Mesendoderm (in vitro differentiated cells): ENCODE measurements at regions not wholly inside any gene's neighbourhood (a gene's known extent, or its start where the extent isn't known, plus 50 kb on each side); places are given as distances from the start of the nearest gene placed in this dataset.
A peak's percentile ranks its signal among the peaks of the same experiment; 100 is the strongest.

Source experiments
- DNase-seq: peaks from one replicate; pipeline ENCODE4 v3.0.0; 2013
- H2AK5ac ChIP-seq: 2 replicates; pipeline ENCODE4 v1.6.1; 2013; ENCODE audit warnings: low read length, inconsistent platforms
- H2BK120ac ChIP-seq: 2 replicates; pipeline ENCODE4 v1.6.1; 2013; ENCODE audit warnings: low read depth, mild to moderate bottlenecking, low read length, moderate library complexity, mixed read lengths
- H2BK15ac ChIP-seq: replicated peaks from 2 replicates; pipeline ENCODE4 v1.6.1; 2013; ENCODE audit warnings: low read depth, mild to moderate bottlenecking, moderate library complexity
- H2BK5ac ChIP-seq: 2 replicates; pipeline ENCODE4 v1.6.1; 2013; ENCODE audit warnings: low read length, inconsistent platforms
- H3K18ac ChIP-seq: 2 replicates; pipeline ENCODE4 v1.6.1; 2013; ENCODE audit warnings: mild to moderate bottlenecking, low read length, mixed read lengths
- H3K23ac ChIP-seq: one replicate; pipeline ENCODE4 v1.6.1; 2013; ENCODE audit warnings: low read length
- H3K27ac ChIP-seq: 2 replicates; pipeline ENCODE4 v1.5.1; 2013; ENCODE audit warnings: low read depth, mild to moderate bottlenecking, inconsistent platforms, low read length, moderate library complexity
- H3K27me3 ChIP-seq: 2 replicates; pipeline ENCODE4 v1.6.1; 2013; ENCODE audit warnings: low read length, control low read depth, mild to moderate bottlenecking, inconsistent platforms; ENCODE audit not compliant: insufficient read depth, poor library complexity
- H3K36me3 ChIP-seq: 2 replicates; pipeline ENCODE4 v1.6.1; 2013; ENCODE audit warnings: low read length, inconsistent platforms; ENCODE audit not compliant: control insufficient read depth, insufficient read depth
- H3K4ac ChIP-seq: one replicate; pipeline ENCODE4 v1.6.1; 2013; ENCODE audit warnings: low read depth, mild to moderate bottlenecking, low read length, moderate library complexity
- H3K4me1 ChIP-seq: 2 replicates; pipeline ENCODE4 v1.6.1; 2013; ENCODE audit warnings: low read depth, low read length, inconsistent platforms; ENCODE audit not compliant: control insufficient read depth
- H3K4me2 ChIP-seq: 2 replicates; pipeline ENCODE4 v1.6.1; 2013; ENCODE audit warnings: low read length
- H3K4me3 ChIP-seq: 2 replicates; pipeline ENCODE4 v1.5.1; 2013; ENCODE audit warnings: mild to moderate bottlenecking, low read length
- H3K56ac ChIP-seq: one replicate; pipeline ENCODE4 v1.6.1; 2013; ENCODE audit warnings: low read length
- H3K79me1 ChIP-seq: 2 replicates; pipeline ENCODE4 v1.6.1; 2013; ENCODE audit warnings: low read length, inconsistent platforms
- H3K79me2 ChIP-seq: 2 replicates; pipeline ENCODE4 v1.6.1; 2013; ENCODE audit warnings: mild to moderate bottlenecking, low read length; ENCODE audit not compliant: control insufficient read depth, insufficient read depth
- H3K9ac ChIP-seq: 2 replicates; pipeline ENCODE4 v1.6.1; 2013; ENCODE audit warnings: low read length, inconsistent platforms
- H4K5ac ChIP-seq: one replicate; pipeline ENCODE4 v1.6.1; 2013; ENCODE audit warnings: low read length
- H4K8ac ChIP-seq: one replicate; pipeline ENCODE4 v1.6.1; 2013; ENCODE audit warnings: low read depth, mild to moderate bottlenecking, control low read depth, low read length, moderate library complexity
- WGBS: extraction: QIAGEN DNeasy Blood & Tissue Kit; methylation state at CpG from one replicate; pipeline ENCODE4 v1.1.7; 2013; ENCODE audit warnings: low lambda C conversion rate, missing lambda C conversion rate; ENCODE audit not compliant: insufficient coverage; ENCODE audit errors: extremely low coverage; 5-methylcytosine and 5-hydroxymethylcytosine counted together

DNA sequence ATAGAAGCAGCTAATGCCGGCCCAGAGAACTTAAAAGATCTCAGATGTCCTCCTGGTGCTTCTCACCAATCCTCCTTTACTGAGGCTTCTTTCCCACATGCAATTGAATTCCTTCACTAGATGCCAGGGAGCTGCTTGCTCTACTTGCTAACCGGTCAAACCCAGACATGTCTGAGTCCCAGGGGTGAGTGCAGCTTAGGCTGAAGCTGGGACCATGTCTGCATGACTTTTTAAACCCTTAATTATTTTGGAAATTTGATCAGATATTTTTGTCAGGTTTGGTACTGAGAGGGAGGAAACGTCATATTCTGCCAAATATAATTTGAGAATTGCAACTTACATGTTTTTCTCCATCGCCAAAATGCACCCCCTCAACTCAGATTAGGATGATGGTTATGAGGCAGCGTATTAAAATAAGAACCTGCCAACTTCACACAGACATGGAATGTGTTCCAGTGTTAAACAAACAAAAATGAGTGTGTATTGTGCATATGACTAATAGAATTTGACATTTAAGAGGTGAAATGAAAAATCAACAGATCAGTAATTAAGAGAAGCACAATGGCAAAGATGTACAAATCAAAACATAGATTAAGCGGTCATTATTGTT lies 529.5 kb downstream of the ETS1 start:
- H2BK5ac ChIP-seq, result no peak overlapping the region
- H3K9ac ChIP-seq, result no peak overlapping the region
- no peaks in the 10 kb centered on the region for H3K36me3 ChIP-seq
- H3K56ac ChIP-seq, result no peak overlapping the region
- H2BK120ac ChIP-seq, result no peak overlapping the region
- H3K79me1 ChIP-seq, result no peaks in the 10 kb centered on the region
- no peak overlapping the region for H3K23ac ChIP-seq
- no peak overlapping the region for H3K4ac ChIP-seq
- H3K4me1 ChIP-seq, result no peaks in the 10 kb centered on the region
- no peaks in the 10 kb centered on the region for H3K27me3 ChIP-seq
- no peak for DNase-seq
- H4K5ac ChIP-seq, result no peak overlapping the region
- no CpG with 5 or more reads among the region's 6 CpGs for WGBS
- no peak overlapping the region for H3K27ac ChIP-seq
- H4K8ac ChIP-seq, result no peak overlapping the region
- no peaks in the 10 kb centered on the region for H3K79me2 ChIP-seq
- no peak overlapping the region for H2AK5ac ChIP-seq
- H3K4me2 ChIP-seq, result no peak overlapping the region
- no peak overlapping the region for H3K4me3 ChIP-seq
- no peak overlapping the region for H2BK15ac ChIP-seq
- no peak overlapping the region for H3K18ac ChIP-seq

DNA sequence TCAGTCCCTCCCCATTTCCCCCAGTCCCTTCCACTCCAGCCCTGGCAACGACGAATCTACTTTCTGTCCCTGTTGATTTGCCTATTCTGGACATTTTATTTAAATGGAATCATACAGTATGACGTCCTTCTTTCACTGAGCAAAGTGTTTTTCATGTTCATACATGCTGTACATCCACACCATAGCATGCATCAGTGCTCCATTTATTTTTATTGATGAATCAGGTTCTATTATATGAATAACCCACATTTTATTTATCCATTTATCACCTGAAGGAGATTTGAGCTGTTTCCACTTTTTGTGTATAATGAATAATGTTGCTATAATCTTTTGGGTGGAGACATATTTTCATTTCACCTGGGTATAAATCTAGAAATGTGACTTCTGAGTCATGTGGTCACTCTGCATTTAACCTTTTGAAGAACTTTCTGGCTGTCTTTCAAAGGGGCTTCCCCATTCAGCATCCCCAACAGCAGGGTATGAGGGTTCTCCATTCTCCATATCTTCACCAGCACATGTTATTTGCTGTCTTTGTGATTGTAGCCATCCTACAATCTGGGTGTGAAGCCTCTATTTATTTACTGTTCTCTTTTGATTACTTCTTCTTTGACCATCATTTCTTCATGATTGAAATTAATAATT lies 531.7 kb downstream of the ETS1 start:
- Histone ChIP-seq H3K27ac (no peak overlapping the region), H3K4me2 (no peak overlapping the region), H2BK15ac (no peak overlapping the region), H3K23ac (no peak overlapping the region), H3K56ac (no peak overlapping the region), H3K4me1 (no peaks in the 10 kb centered on the region), H3K9ac (no peak overlapping the region), H2AK5ac (no peak overlapping the region), H4K8ac (no peak overlapping the region), H3K18ac (no peak overlapping the region), H3K27me3 (no peaks in the 10 kb centered on the region), H2BK5ac (no peak overlapping the region), H3K79me1 (no peaks in the 10 kb centered on the region), H2BK120ac (no peak overlapping the region), H3K4ac (no peak overlapping the region), H3K4me3 (no peak overlapping the region), H3K36me3 (no peaks in the 10 kb centered on the region), H4K5ac (no peak overlapping the region), H3K79me2 (no peaks in the 10 kb centered on the region)
- DNase-seq, result no peak
- no CpG with 5 or more reads among the region's 3 CpGs for WGBS

DNA sequence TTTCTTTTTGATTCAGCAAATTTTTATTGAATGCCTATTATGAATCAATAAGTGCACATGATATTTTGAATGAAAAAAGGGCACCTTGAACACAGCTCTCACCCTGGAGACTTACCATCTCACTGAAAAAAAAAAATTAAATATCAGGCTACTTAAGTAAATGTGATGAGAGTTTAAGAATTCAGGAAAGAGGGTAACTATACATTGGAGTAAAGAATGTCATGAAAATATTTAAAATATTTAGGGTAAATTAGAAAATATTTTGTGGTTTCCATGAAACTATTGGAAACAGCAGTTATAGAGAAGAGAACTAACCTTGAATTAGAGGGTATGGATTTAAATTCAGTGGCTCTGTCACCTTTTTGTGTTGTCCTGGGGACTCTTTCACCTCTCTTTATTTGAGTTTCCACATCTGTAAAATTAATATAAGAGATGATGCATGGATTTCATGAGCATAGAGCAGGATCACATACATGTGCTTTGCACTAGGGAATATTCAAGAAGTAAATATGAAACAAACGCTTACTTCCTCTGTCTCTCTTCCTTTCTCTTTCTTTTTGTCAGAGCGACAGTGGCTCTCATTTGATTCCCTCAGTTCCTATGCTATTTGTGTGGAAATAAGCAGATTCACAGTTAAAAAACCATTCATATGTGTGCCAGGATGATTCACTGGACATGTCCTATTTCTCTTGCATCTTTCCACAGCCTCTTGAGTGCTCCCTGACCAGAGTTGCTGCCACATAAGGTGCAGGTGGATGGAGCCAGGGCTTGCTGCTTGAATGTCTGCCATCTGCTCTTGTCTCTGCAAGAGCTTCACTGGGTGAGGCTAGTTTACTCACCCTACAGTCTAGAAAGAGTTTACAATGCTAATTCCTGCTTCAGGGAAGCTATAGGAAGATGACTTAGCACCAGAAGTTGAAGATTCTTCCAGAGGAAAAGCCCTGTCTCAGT lies 533.1 kb downstream of the ETS1 start:
- H3K23ac ChIP-seq, result no peak overlapping the region
- DNase-seq, result no peak
- H3K27ac ChIP-seq, result no peak overlapping the region
- H3K56ac ChIP-seq, result no peak overlapping the region
- H2BK5ac ChIP-seq, result no peak overlapping the region
- no peak overlapping the region for H3K4ac ChIP-seq
- WGBS, result no CpG with 5 or more reads among the region's 2 CpGs
- no peak overlapping the region for H3K4me3 ChIP-seq
- H3K9ac ChIP-seq, result no peak overlapping the region
- no peaks in the 10 kb centered on the region for H3K27me3 ChIP-seq
- no peak overlapping the region for H3K4me2 ChIP-seq
- no peak overlapping the region for H2BK120ac ChIP-seq
- H4K8ac ChIP-seq, result no peak overlapping the region
- no peaks in the 10 kb centered on the region for H3K79me2 ChIP-seq
- H3K79me1 ChIP-seq, result no peaks in the 10 kb centered on the region
- H3K18ac ChIP-seq, result no peak overlapping the region
- H2AK5ac ChIP-seq, result no peak overlapping the region
- H2BK15ac ChIP-seq, result no peak overlapping the region
- H3K4me1 ChIP-seq, result no peaks in the 10 kb centered on the region
- no peaks in the 10 kb centered on the region for H3K36me3 ChIP-seq
- H4K5ac ChIP-seq, result no peak overlapping the region

DNA sequence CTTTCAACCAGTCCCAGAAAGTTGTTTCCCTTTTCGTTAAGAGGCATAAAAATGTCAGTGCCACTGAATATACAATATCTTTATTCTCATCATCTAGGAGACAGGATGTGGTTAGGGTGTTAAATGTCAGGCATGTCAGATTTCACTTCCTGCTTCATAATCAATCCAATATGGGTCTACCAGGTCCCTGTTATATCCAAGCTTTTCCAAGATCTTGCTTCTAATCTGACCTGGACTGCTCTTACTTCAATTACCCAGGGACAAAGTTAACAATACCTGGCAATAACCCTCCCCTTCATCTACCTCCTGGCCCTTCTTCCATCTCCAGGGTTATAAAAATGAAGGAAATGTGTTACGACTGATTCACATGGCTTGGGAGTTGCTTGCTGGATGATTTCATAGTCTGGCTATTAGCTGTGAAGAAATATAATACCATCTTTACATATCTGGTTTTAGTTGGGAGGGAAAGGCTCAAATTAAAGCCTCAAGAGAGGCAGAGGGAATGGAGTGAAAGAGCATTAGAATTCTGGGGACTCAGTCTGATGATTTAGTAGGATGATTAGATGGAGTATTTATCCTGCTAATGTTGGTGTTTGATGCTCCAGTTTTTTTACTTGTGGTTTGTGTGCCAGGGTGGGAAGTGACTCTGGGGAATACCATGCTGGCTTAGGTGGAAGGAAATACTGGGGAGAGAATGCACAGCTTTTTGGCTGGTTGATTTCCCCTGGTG lies 534.3 kb downstream of the ETS1 start:
- Histone ChIP-seq H3K9ac (no peak overlapping the region), H3K27ac (no peak overlapping the region), H2BK5ac (no peak overlapping the region), H3K23ac (no peak overlapping the region), H3K79me2 (no peaks in the 10 kb centered on the region), H3K4me2 (no peak overlapping the region), H2BK120ac (no peak overlapping the region), H3K56ac (no peak overlapping the region), H3K36me3 (no peaks in the 10 kb centered on the region), H4K5ac (no peak overlapping the region), H3K79me1 (no peaks in the 10 kb centered on the region), H2BK15ac (no peak overlapping the region), H3K27me3 (no peaks in the 10 kb centered on the region), H2AK5ac (no peak overlapping the region), H3K18ac (no peak overlapping the region), H3K4me1 (no peaks in the 10 kb centered on the region), H4K8ac (peak overlapping the region; percentile 13), H3K4ac (no peak overlapping the region), H3K4me3 (no peak overlapping the region)
- no peak for DNase-seq
- WGBS, result no CpG with 5 or more reads among the region's 2 CpGs

DNA sequence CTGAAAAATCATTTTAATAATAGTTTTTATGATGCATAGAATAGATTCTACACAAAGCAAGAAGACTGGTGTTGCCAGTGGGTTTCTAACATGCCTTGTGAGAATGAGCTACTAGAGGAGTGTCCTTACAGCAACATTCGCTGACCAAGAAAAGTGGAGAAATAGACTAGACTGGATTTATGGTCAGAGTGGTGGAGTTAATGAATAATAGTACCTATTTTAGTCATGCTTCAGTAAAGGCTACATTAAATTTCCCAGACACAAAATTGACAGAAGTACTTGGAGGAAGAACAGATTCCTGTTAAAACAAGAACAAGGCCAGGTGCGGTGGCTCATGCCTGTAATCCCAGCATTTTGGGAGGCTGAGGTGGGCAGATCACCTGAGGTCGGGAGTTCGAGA lies 539.2 kb downstream of the ETS1 start:
- no peak overlapping the region for H3K4me3 ChIP-seq

More for the DNA sequence above, 539.2 kb downstream of the ETS1 start:
- H3K23ac ChIP-seq, result no peak overlapping the region
- H3K4me1 ChIP-seq, result no peaks in the 10 kb centered on the region
- no peak for DNase-seq
- H3K27me3 ChIP-seq, result no peaks in the 10 kb centered on the region
- H3K79me1 ChIP-seq, result no peaks in the 10 kb centered on the region
- no peak overlapping the region for H3K56ac ChIP-seq
- no peak overlapping the region for H3K4ac ChIP-seq
- H2BK5ac ChIP-seq, result no peak overlapping the region
- no peak overlapping the region for H2BK15ac ChIP-seq
- H3K9ac ChIP-seq, result no peak overlapping the region
- H3K36me3 ChIP-seq, result no peaks in the 10 kb centered on the region
- H3K4me2 ChIP-seq, result no peak overlapping the region
- no peak overlapping the region for H2AK5ac ChIP-seq
- no peak overlapping the region for H4K5ac ChIP-seq
- no peaks in the 10 kb centered on the region for H3K79me2 ChIP-seq
- H4K8ac ChIP-seq, result no peak overlapping the region
- H3K18ac ChIP-seq, result no peak overlapping the region
- WGBS, result no CpG with 5 or more reads among the region's 4 CpGs
- H3K27ac ChIP-seq, result no peak overlapping the region
- no peak overlapping the region for H2BK120ac ChIP-seq
